ENCODE measurements at regions not wholly inside any gene's neighbourhood (a gene's known extent, or its start where the extent isn't known, plus 50 kb on each side); places are given as distances from the start of the nearest gene placed in this dataset.

DNA sequence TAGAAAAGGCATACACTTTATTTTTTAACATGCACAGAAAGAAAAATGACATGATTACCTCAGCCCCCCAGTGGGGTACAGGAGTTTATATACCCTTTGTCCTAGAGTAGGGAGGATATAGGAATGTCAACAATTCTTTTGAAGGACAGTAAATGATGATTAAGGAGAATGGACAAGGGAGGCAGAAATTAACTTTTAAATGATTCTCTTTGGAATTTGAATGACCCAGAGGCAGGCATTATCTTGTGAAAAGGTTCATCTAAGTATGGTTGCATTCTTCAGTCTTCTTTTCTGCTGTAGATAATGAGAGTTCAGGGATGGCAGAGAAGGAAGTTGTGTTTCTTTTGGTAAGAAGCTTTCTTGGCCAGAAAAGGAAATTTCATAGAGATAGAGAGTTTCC, 971.3 kb downstream of the CNTNAP5 start:
- H3K4me2 ChIP-seq (ENCODE audit: low read depth, low read length), result no peak overlapping the region
- H3K27me3 ChIP-seq (replicated peaks; ENCODE audit: insufficient read depth, low read length), result no peaks in the 10 kb centered on the region
- H3K9me3 ChIP-seq (replicated peaks; ENCODE audit: insufficient read depth, low read length), result no peaks in the 10 kb centered on the region
- no peaks in the 10 kb centered on the region for H3K36me3 ChIP-seq (replicated peaks; ENCODE audit: insufficient read depth, low read length)
- H3F3A ChIP-seq (ENCODE audit: insufficient read depth, low read length), result no peaks in the 10 kb centered on the region
- H3K9me2 ChIP-seq (replicated peaks; ENCODE audit: insufficient read depth, low read length), result no peaks in the 10 kb centered on the region
- no peak for DNase-seq
- H3K4me3 ChIP-seq (ENCODE audit: low read length), result no peak overlapping the region
- no peak overlapping the region for H3K27ac ChIP-seq (ENCODE audit: low read length)
- TF ChIP-seq EZH2phosphoT487 (IDR thresholded peaks at IDR 0.05; ENCODE audit: low read length), result no peak
- TF ChIP-seq, protein P1, sequence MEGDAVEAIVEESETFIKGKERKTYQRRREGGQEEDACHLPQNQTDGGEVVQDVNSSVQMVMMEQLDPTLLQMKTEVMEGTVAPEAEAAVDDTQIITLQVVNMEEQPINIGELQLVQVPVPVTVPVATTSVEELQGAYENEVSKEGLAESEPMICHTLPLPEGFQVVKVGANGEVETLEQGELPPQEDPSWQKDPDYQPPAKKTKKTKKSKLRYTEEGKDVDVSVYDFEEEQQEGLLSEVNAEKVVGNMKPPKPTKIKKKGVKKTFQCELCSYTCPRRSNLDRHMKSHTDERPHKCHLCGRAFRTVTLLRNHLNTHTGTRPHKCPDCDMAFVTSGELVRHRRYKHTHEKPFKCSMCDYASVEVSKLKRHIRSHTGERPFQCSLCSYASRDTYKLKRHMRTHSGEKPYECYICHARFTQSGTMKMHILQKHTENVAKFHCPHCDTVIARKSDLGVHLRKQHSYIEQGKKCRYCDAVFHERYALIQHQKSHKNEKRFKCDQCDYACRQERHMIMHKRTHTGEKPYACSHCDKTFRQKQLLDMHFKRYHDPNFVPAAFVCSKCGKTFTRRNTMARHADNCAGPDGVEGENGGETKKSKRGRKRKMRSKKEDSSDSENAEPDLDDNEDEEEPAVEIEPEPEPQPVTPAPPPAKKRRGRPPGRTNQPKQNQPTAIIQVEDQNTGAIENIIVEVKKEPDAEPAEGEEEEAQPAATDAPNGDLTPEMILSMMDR (IDR thresholded peaks at IDR 0.05; ENCODE audit: low read length), result no peak
- TF ChIP-seq EZH2 (optimal IDR thresholded peaks at IDR 0.05; ENCODE audit: low read depth, low read length), result no peak
- no peaks in the 10 kb centered on the region for H3K79me2 ChIP-seq (ENCODE audit: low read length)
- H2AFZ ChIP-seq (ENCODE audit: low read length), result no peak overlapping the region
- no peak overlapping the region for H3K9ac ChIP-seq (ENCODE audit: low read length)
- H4K20me1 ChIP-seq (ENCODE audit: insufficient read depth, low read length), result no peaks in the 10 kb centered on the region
- H3K4me1 ChIP-seq (ENCODE audit: low read length), result no peaks in the 10 kb centered on the region

DNA sequence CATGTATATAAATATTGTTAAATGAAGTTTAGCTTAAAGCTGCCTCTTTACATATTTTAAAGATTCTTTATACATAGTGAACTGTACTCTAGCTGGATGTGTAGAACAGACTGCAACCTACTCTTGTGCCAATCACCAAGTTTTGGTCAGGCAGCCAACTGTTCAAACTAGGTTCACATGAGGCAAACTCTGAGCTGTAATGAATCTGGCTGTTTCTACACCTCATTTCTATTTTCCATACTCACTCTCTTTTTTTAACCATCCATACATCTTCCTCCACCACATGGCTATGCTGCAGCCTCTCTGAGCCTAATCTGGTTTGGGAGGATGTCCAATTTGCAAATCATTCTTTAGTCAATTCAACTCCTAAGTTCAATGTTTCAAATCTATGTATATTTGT, 974.8 kb downstream of the CNTNAP5 start:
- H3K27me3 ChIP-seq (replicated peaks; ENCODE audit: insufficient read depth, low read length), result no peaks in the 10 kb centered on the region
- no peak overlapping the region for H3K27ac ChIP-seq (ENCODE audit: low read length)
- DNase-seq, result no peak
- no peak overlapping the region for H3K4me2 ChIP-seq (ENCODE audit: low read depth, low read length)
- H3K9me3 ChIP-seq (replicated peaks; ENCODE audit: insufficient read depth, low read length), result no peaks in the 10 kb centered on the region
- H3K4me3 ChIP-seq (ENCODE audit: low read length), result no peak overlapping the region
- no peak overlapping the region for H2AFZ ChIP-seq (ENCODE audit: low read length)
- no peaks in the 10 kb centered on the region for H3K9me2 ChIP-seq (replicated peaks; ENCODE audit: insufficient read depth, low read length)
- H3K9ac ChIP-seq (ENCODE audit: low read length), result no peak overlapping the region
- H3K36me3 ChIP-seq (replicated peaks; ENCODE audit: insufficient read depth, low read length), result no peaks in the 10 kb centered on the region
- no peaks in the 10 kb centered on the region for H4K20me1 ChIP-seq (ENCODE audit: insufficient read depth, low read length)
- no peaks in the 10 kb centered on the region for H3K4me1 ChIP-seq (ENCODE audit: low read length)
- no peaks in the 10 kb centered on the region for H3K79me2 ChIP-seq (ENCODE audit: low read length)
- H3F3A ChIP-seq (ENCODE audit: insufficient read depth, low read length), result no peaks in the 10 kb centered on the region
- TF ChIP-seq EZH2phosphoT487 (IDR thresholded peaks at IDR 0.05; ENCODE audit: low read length) (no peak), EZH2 (optimal IDR thresholded peaks at IDR 0.05; ENCODE audit: low read depth, low read length) (no peak)
- TF ChIP-seq, protein P1 (IDR thresholded peaks at IDR 0.05; ENCODE audit: low read length), result no peak

DNA sequence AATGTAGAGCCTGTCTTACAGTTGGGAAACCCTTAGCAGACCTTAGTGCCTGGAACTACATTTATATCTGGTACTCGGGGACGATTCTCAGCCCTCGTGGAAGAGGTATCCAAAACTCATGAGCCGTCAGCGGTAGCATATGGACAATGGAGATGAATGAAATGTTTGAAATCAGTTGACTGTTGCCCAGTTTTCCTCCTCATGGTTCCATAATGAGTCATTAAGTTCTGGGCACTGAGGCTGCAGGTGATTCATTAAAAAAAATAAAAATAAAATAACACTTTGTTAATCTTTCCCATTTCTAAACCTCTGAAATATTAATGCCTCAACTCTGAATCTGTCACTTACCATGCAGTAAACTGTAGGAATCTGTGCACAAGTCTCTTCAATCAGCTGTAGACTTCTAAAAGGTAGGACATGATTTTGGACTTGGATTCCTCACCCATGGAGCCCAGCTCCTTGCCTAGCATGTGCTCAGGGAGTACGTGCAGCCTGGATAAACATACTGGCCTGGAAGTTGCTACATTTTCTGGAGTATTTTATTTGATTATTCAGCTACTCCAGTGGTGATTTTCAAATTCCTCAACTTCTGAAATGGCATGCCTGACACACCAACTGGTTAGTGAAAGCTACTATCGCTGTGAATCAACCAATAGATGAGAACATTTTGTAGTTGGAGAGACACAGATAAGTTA, 979.2 kb downstream of the CNTNAP5 start:
- Histone ChIP-seq H3K79me2 (ENCODE audit: low read length) (no peaks in the 10 kb centered on the region), H3K9me2 (replicated peaks; ENCODE audit: insufficient read depth, low read length) (no peaks in the 10 kb centered on the region), H3K9ac (ENCODE audit: low read length) (no peak overlapping the region), H3K27ac (ENCODE audit: low read length) (no peak overlapping the region), H3K9me3 (replicated peaks; ENCODE audit: insufficient read depth, low read length) (no peaks in the 10 kb centered on the region), H3K4me3 (ENCODE audit: low read length) (no peak overlapping the region), H3K4me1 (ENCODE audit: low read length) (no peaks in the 10 kb centered on the region), H3K4me2 (ENCODE audit: low read depth, low read length) (no peak overlapping the region), H4K20me1 (ENCODE audit: insufficient read depth, low read length) (no peaks in the 10 kb centered on the region), H2AFZ (ENCODE audit: low read length) (no peak overlapping the region), H3K36me3 (replicated peaks; ENCODE audit: insufficient read depth, low read length) (no peaks in the 10 kb centered on the region), H3F3A (ENCODE audit: insufficient read depth, low read length) (no peaks in the 10 kb centered on the region), H3K27me3 (replicated peaks; ENCODE audit: insufficient read depth, low read length) (no peaks in the 10 kb centered on the region)
- TF ChIP-seq EZH2phosphoT487 (IDR thresholded peaks at IDR 0.05; ENCODE audit: low read length) (no peak), EZH2 (optimal IDR thresholded peaks at IDR 0.05; ENCODE audit: low read depth, low read length) (no peak)
- TF ChIP-seq, protein P1 (IDR thresholded peaks at IDR 0.05; ENCODE audit: low read length), result no peak
- DNase-seq, result no peak
